IMR-90 (cell line): ENCODE measurements at regions not wholly inside any gene's neighbourhood (a gene's known extent, or its start where the extent isn't known, plus 50 kb on each side); places are given as distances from the start of the nearest gene placed in this dataset.

Experiments used
- ATAC-seq: fragments of 200-7000 bp; cut with Tn5 transposase; 2 replicates; pipeline ENCODE4 v1.9.1; 2020; ENCODE audit warnings: low read depth, mild to moderate bottlenecking, moderate library complexity
- BruUV-seq: library from RNA; stranded (reverse); fragments of 400-500 nt; replicated peaks from 2 replicates; lab custom pipeline; 2021; lab: Mats Ljungman, UMichigan
- CTCF ChIA-PET: fragments of 300-600 bp; formaldehyde crosslinking; extraction: SDS; loops from one replicate; lab custom pipeline; 2021; ENCODE audit warnings: antibody characterized with exemption; lab: Yijun Ruan, JAX
- POLR2A ChIA-PET: fragments of 300-600 bp; sonication (Branson Sonifier 250); formaldehyde crosslinking; loops from one replicate; lab custom pipeline; 2022; ENCODE audit warnings: antibody characterized with exemption; ENCODE audit not compliant: unreplicated experiment; lab: Charles Lee
- DNase-seq: peaks from one replicate; pipeline ENCODE4 v3.0.0; 2013
- H2AFZ ChIP-seq: replicated peaks from 2 replicates; pipeline ENCODE3; 2013; ENCODE audit warnings: low read length, mild to moderate bottlenecking; ENCODE audit not compliant: poor library complexity
- H2AK5ac ChIP-seq: 2 replicates; pipeline ENCODE4 v1.6.1; 2013; ENCODE audit warnings: low read depth, low read length, inconsistent platforms
- H2AK9ac ChIP-seq: replicated peaks from 2 replicates; pipeline ENCODE3; 2013; ENCODE audit warnings: mild to moderate bottlenecking, low read depth, low read length, moderate library complexity; ENCODE audit not compliant: poor library complexity
- H2BK120ac ChIP-seq: 2 replicates; pipeline ENCODE4 v1.6.1; 2013; ENCODE audit warnings: low read depth, low read length, inconsistent platforms
- H2BK15ac ChIP-seq: 3 replicates; pipeline ENCODE4 v1.6.1; 2013; ENCODE audit warnings: low read depth, low read length, inconsistent platforms
- H2BK20ac ChIP-seq: 2 replicates; pipeline ENCODE4 v1.6.1; 2013; ENCODE audit warnings: low read depth, mild to moderate bottlenecking, inconsistent platforms, low read length, moderate library complexity
- H2BK5ac ChIP-seq: 2 replicates; pipeline ENCODE4 v1.6.1; 2013; ENCODE audit warnings: mild to moderate bottlenecking, low read depth, low read length, inconsistent platforms; ENCODE audit not compliant: poor library complexity, severe bottlenecking
- H3K14ac ChIP-seq: replicated peaks from 2 replicates; pipeline ENCODE4 v1.6.1; 2013; ENCODE audit warnings: low read depth, low read length, inconsistent platforms
- H3K18ac ChIP-seq: 2 replicates; pipeline ENCODE4 v1.6.1; 2013; ENCODE audit warnings: low read depth, low read length, control low read depth
- H3K23ac ChIP-seq: 2 replicates; pipeline ENCODE4 v1.6.1; 2013; ENCODE audit warnings: low read depth, low read length, inconsistent platforms
- H3K27ac ChIP-seq: 2 replicates; pipeline ENCODE4 v1.5.1; 2013; ENCODE audit warnings: mild to moderate bottlenecking, control low read depth, low read length; ENCODE audit not compliant: insufficient read depth
- H3K27me3 ChIP-seq: 2 replicates; pipeline ENCODE4 v1.6.1; 2013; ENCODE audit warnings: low read length; ENCODE audit not compliant: control insufficient read depth, insufficient read depth
- H3K36me3 ChIP-seq: 2 replicates; pipeline ENCODE4 v1.6.1; 2013; ENCODE audit warnings: low read length, mixed read lengths; ENCODE audit not compliant: control insufficient read depth, insufficient read depth
- H3K4ac ChIP-seq: 2 replicates; pipeline ENCODE4 v1.6.1; 2013; ENCODE audit warnings: low read depth, low read length, inconsistent platforms
- H3K4me1 ChIP-seq: 2 replicates; pipeline ENCODE4 v1.6.1; 2013; ENCODE audit warnings: low read length, mixed read lengths; ENCODE audit not compliant: control insufficient read depth, insufficient read depth
- H3K4me2 ChIP-seq: 2 replicates; pipeline ENCODE4 v1.6.1; 2013; ENCODE audit warnings: low read depth, mild to moderate bottlenecking, control low read depth, low read length, moderate library complexity
- H3K4me3 ChIP-seq: 2 replicates; pipeline ENCODE4 v1.5.1; 2013; ENCODE audit warnings: low read depth, mild to moderate bottlenecking, control low read depth, low read length, moderate library complexity; ENCODE audit not compliant: insufficient read depth
- H3K56ac ChIP-seq: 2 replicates; pipeline ENCODE4 v1.6.1; 2013; ENCODE audit warnings: low read length, inconsistent platforms; ENCODE audit not compliant: insufficient read depth; ENCODE audit errors: extremely low read depth
- H3K79me1 ChIP-seq, 2 experiments: 2 replicates each; pipeline ENCODE4 v1.6.1; 2013; ENCODE audit warnings: low read length in 2 of 2, inconsistent platforms in 1 of 2, low read depth in 1 of 2
- H3K9ac ChIP-seq: 2 replicates; pipeline ENCODE4 v1.6.1; 2013; ENCODE audit warnings: low read depth, low read length, control low read depth
- H3K9me1 ChIP-seq: 2 replicates; pipeline ENCODE4 v1.6.1; 2013; ENCODE audit warnings: low read length, inconsistent platforms; ENCODE audit not compliant: insufficient read depth
- H3K9me3 ChIP-seq: 2 replicates; pipeline ENCODE4 v1.6.1; 2013; ENCODE audit warnings: low read length; ENCODE audit not compliant: control insufficient read depth, insufficient read depth
- H4K20me1 ChIP-seq: 2 replicates; pipeline ENCODE4 v1.6.1; 2013; ENCODE audit warnings: low read length, inconsistent platforms; ENCODE audit not compliant: insufficient read depth
- H4K5ac ChIP-seq: 2 replicates; pipeline ENCODE4 v1.6.1; 2013; ENCODE audit warnings: mild to moderate bottlenecking, low read depth, low read length, control low read depth
- H4K8ac ChIP-seq, 2 experiments: 2 replicates each; pipeline ENCODE4 v1.6.1; 2013; ENCODE audit warnings: low read depth in 2 of 2, low read length in 2 of 2, control low read depth in 1 of 2, inconsistent platforms in 1 of 2
- H4K91ac ChIP-seq: 2 replicates; pipeline ENCODE4 v1.6.1; 2013; ENCODE audit warnings: low read depth, low read length, inconsistent platforms; ENCODE audit not compliant: insufficient read depth
- FOS ChIP-seq: fragments of 150-350 bp; IDR thresholded peaks from 2 replicates; pipeline ENCODE4 v1.6.1; 2016; ENCODE audit warnings: low read depth, low read length
- MAZ ChIP-seq: IDR thresholded peaks from 2 replicates; pipeline ENCODE4 v1.6.1; 2012; ENCODE audit warnings: low read depth, mild to moderate bottlenecking, low read length, improper control_type of control experiment, moderate library complexity, borderline replicate concordance
- MXI1 ChIP-seq: IDR thresholded peaks from 2 replicates; pipeline ENCODE4 v1.6.1; 2012; ENCODE audit warnings: low read depth, mild to moderate bottlenecking, low read length, moderate library complexity, borderline replicate concordance
- NFE2L2 ChIP-seq: fragments of 150-350 bp; IDR thresholded peaks from 2 replicates; pipeline ENCODE4 v1.6.1; 2016; ENCODE audit warnings: low read depth, mild to moderate bottlenecking, low read length
- RCOR1 ChIP-seq: IDR thresholded peaks from 2 replicates; pipeline ENCODE4 v1.6.1; 2012; ENCODE audit warnings: mild to moderate bottlenecking, low read length, improper control_type of control experiment; ENCODE audit not compliant: insufficient replicate concordance
- WGBS, 2 experiments: methylation state at CpG; one replicate each; pipeline versions ENCODE4 v1.1.5 to v1.1.7; 2013; ENCODE audit warnings: missing lambda C conversion rate in 2 of 2; ENCODE audit not compliant: insufficient read length in 1 of 2; ENCODE audit errors: extremely low coverage in 2 of 2; 5-methylcytosine and 5-hydroxymethylcytosine counted together
- dilution Hi-C: fragments of 300-500 bp; cut with HindIII; formaldehyde crosslinking; loops from one replicate; pipeline ENCODE4 v1.14.3; 2018; ENCODE audit warnings: low sequenced_read_pairs; ENCODE audit not compliant: unreplicated experiment
- in situ Hi-C: fragments of 300-500 bp; cut with MboI; formaldehyde crosslinking; loops from 3 replicates; pipeline ENCODE4 v1.14.3; 2019; ENCODE audit warnings: low sequenced_read_pairs, inconsistent platforms, mixed read lengths
- intact Hi-C: fragments of 100-400 bp; cut with micrococcal nuclease; formaldehyde crosslinking; loops from 2 replicates; pipeline ENCODE4 v1.10.0; 2022
- TF ChIP-seq, protein P1 (sequence below): conservative IDR thresholded peaks from 2 replicates; pipeline ENCODE4 v1.5.1; 2012; ENCODE audit warnings: mild to moderate bottlenecking, low read depth, low read length, improper control_type of control experiment

GRCh38 chr9:91055845-91056244 lies 254.2 kb downstream of the SYK start:
- Histone ChIP-seq H4K20me1 (no peaks in the 10 kb centered on the region), H3K9me3 (no peaks in the 10 kb centered on the region), H2BK5ac (no peak overlapping the region), H3K4ac (no peak overlapping the region; the same call in 1 of the 2 replicates), H2AFZ (no peak overlapping the region), H4K5ac (no peak overlapping the region), H3K4me2 (no peak overlapping the region), H3K79me1 (peaks cover 0 to 7% of the 10 kb centered on the region in 2 experiments; a peak in 1 of 4 replicates), H4K8ac (0 out of 4 replicates have a peak overlapping the region, but pooled peaks of 1 of the 2 experiments have one; percentile 29), H3K56ac (no peak overlapping the region), H3K27ac (no peak overlapping the region), H2AK5ac (peak overlapping the region; percentile 54; the same call in 1 of the 2 replicates), H3K9me1 (peaks cover 3% of the 10 kb centered on the region), H2BK15ac (no peak overlapping the region; the same call in 2 of the 3 replicates), H3K27me3 (no peaks in the 10 kb centered on the region), H3K14ac (no peak overlapping the region), H3K36me3 (no peaks in the 10 kb centered on the region), H3K23ac (no peak overlapping the region; the same call in 1 of the 2 replicates), H2AK9ac (no peak overlapping the region), H3K4me1 (peaks cover 11% of the 10 kb centered on the region), H3K18ac (no peak overlapping the region; the same call in 1 of the 2 replicates), H2BK20ac (peak overlapping the region; percentile 37; the same call in 1 of the 2 replicates), H4K91ac (0 out of 2 replicates have a peak overlapping the region, but pooled peaks have one; percentile 56), H3K9ac (no peak overlapping the region), H3K4me3 (no peak overlapping the region), H2BK120ac (peak overlapping the region; percentile 39)
- intact Hi-C loops (no loop called here), in situ Hi-C loops (no loop called here), dilution Hi-C loops (no loop called here)
- TF ChIP-seq FOS (no peak), RCOR1 (no peak), MXI1 (no peak), MAZ (no peak), NFE2L2 (no peak)
- TF ChIP-seq, protein P1, sequence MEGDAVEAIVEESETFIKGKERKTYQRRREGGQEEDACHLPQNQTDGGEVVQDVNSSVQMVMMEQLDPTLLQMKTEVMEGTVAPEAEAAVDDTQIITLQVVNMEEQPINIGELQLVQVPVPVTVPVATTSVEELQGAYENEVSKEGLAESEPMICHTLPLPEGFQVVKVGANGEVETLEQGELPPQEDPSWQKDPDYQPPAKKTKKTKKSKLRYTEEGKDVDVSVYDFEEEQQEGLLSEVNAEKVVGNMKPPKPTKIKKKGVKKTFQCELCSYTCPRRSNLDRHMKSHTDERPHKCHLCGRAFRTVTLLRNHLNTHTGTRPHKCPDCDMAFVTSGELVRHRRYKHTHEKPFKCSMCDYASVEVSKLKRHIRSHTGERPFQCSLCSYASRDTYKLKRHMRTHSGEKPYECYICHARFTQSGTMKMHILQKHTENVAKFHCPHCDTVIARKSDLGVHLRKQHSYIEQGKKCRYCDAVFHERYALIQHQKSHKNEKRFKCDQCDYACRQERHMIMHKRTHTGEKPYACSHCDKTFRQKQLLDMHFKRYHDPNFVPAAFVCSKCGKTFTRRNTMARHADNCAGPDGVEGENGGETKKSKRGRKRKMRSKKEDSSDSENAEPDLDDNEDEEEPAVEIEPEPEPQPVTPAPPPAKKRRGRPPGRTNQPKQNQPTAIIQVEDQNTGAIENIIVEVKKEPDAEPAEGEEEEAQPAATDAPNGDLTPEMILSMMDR, result no peak
- WGBS, 2 experiments, result no CpG with 5 or more reads among the region's 3 CpGs
- ATAC-seq (no peak), DNase-seq (no peak)
- CTCF ChIA-PET, result no interaction called here
- no TSS peak for BruUV-seq
- POLR2A ChIA-PET, result no interaction called here
